NB4 (cell line): ENCODE measurements at regions not wholly inside any gene's neighbourhood (a gene's known extent, or its start where the extent isn't known, plus 50 kb on each side); places are given as distances from the start of the nearest gene placed in this dataset.

Source experiments
- MYC ChIP-seq: IDR thresholded peaks from 2 replicates; pipeline ENCODE4 v1.6.1; 2011; ENCODE audit warnings: low read depth, low read length
- POLR2A ChIP-seq: IDR thresholded peaks from 2 replicates; pipeline ENCODE4 v1.6.1; 2011; ENCODE audit warnings: mild to moderate bottlenecking; ENCODE audit not compliant: insufficient read length; ENCODE audit errors: extremely low read depth
- TF ChIP-seq, protein P1 (sequence below): IDR thresholded peaks from one replicate; pipeline ENCODE4 v1.5.1; 2012; ENCODE audit warnings: low read depth, low read length

DNA sequence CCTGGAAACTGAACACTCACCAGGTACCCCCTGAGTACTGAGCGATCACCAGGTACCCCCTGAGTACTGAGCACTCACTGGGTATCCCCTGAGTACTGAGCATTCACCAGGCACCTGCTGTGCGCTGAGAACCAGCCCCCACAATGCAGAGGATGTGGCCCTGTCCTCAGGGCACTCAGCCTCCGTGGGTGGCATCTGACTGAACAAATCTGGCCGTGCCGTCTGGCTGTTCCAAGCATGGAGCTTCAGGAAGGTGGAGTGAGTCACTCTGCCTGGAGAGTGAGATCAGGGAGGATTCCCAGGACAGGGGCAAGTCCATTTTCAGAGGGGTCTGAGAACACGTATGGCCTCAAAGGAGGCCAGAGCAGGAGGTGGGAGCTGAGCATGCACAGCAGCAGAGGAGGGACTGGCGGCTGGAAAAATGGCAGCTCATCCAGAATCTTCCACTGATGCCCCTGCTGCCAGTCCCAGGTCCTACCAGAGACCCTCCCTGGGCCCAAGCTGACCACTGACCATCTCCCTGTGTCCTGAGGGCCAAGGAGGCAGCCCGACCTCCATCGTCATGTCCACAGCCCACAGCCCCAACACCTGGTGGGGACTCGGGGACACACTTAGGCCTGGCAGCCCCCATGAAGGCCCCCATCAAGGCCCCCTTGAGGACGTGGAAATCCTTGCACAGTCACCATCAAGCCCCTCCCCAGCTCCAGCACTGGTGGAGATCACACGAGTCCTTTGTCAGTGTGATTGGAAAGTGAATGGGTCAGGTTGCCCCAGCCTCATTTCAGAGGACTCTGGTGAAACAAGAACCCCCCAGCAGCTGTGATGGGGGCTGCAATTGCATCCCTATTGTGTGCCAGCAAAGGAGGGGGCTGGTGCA, 94.1 kb downstream of the HMX1 start:
- no peak for TF ChIP-seq POLR2A
- TF ChIP-seq, protein P1, sequence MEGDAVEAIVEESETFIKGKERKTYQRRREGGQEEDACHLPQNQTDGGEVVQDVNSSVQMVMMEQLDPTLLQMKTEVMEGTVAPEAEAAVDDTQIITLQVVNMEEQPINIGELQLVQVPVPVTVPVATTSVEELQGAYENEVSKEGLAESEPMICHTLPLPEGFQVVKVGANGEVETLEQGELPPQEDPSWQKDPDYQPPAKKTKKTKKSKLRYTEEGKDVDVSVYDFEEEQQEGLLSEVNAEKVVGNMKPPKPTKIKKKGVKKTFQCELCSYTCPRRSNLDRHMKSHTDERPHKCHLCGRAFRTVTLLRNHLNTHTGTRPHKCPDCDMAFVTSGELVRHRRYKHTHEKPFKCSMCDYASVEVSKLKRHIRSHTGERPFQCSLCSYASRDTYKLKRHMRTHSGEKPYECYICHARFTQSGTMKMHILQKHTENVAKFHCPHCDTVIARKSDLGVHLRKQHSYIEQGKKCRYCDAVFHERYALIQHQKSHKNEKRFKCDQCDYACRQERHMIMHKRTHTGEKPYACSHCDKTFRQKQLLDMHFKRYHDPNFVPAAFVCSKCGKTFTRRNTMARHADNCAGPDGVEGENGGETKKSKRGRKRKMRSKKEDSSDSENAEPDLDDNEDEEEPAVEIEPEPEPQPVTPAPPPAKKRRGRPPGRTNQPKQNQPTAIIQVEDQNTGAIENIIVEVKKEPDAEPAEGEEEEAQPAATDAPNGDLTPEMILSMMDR = no peak
- TF ChIP-seq MYC = no peak
